A549 (cell line): ENCODE measurements at regions not wholly inside any gene's neighbourhood (a gene's known extent, or its start where the extent isn't known, plus 50 kb on each side); places are given as distances from the start of the nearest gene placed in this dataset.

Experiments used
- ATAC-seq, 2 experiments: fragments of 200-7000 bp in 1 of 2; fragments of >200 bp in 1 of 2; cut with Nextera tagmentation in 1 of 2; cut with Tn5 transposase in 1 of 2; 3 replicates each; pipeline versions ENCODE4 v1.8.0 to v1.9.1; 2018 to 2020; ENCODE audit warnings: mild to moderate bottlenecking in 1 of 2, moderate library complexity in 1 of 2
- CTCF ChIA-PET: fragments of 300-600 bp; sonication (Branson Sonifier 250); formaldehyde crosslinking; extraction: SDS; loops from one replicate; lab custom pipeline; 2021; ENCODE audit warnings: antibody characterized with exemption, inconsistent platforms; lab: Yijun Ruan, JAX
- POLR2A ChIA-PET: fragments of 350-600 bp; formaldehyde crosslinking; extraction: SDS; loops from one replicate; lab custom pipeline; 2021; ENCODE audit warnings: antibody characterized with exemption, inconsistent platforms; lab: Yijun Ruan, JAX
- DNase-seq, 2 experiments: peaks; one replicate each; pipeline versions ENCODE4 v3.0.0 to v3.0.0-alpha.2; 2011 to 2016; ENCODE audit warnings: low read depth in 1 of 2, low spot score in 1 of 2
- FAIRE-seq: peaks from 2 replicates; lab custom pipeline; 2011; peaks lifted over from hg19 to GRCh38; lab: Jason Lieb, UNC
- H3K27ac ChIP-seq, 2 experiments: fragments of >200 bp; sonication (Bioruptor Twin); formaldehyde crosslinking; 3 replicates each; pipeline ENCODE4 v1.5.1; 2016 to 2017
- H3K4me1 ChIP-seq: fragments of >200 bp; sonication (Bioruptor Twin); formaldehyde crosslinking; 3 replicates; pipeline ENCODE4 v1.6.1; 2016
- H3K4me2 ChIP-seq: fragments of >200 bp; sonication (Bioruptor Twin); formaldehyde crosslinking; 3 replicates; pipeline ENCODE4 v1.6.1; 2016
- H3K4me3 ChIP-seq: fragments of >200 bp; sonication (Bioruptor Twin); formaldehyde crosslinking; 3 replicates; pipeline ENCODE4 v1.5.1; 2016
- H3K9me3 ChIP-seq: fragments of >200 bp; sonication (Bioruptor Twin); formaldehyde crosslinking; 3 replicates; pipeline ENCODE4 v1.6.1; 2016
- CBX2 ChIP-seq: fragments of 200-600 bp; sonication (generic); IDR thresholded peaks from 2 replicates; pipeline ENCODE4 v1.6.1; 2016; ENCODE audit warnings: low read depth, mild to moderate bottlenecking, borderline replicate concordance
- CEBPB ChIP-seq, 2 experiments: fragments of >200 bp in 1 of 2; sonication (Bioruptor Twin) in 1 of 2; formaldehyde crosslinking in 1 of 2; IDR thresholded peaks; 2 replicates each; pipeline ENCODE4 v1.6.1; 2012 to 2016
- CHD2 ChIP-seq: fragments of 150-350 bp; IDR thresholded peaks from 2 replicates; pipeline ENCODE4 v1.6.1; 2014; ENCODE audit warnings: low read length; ENCODE audit not compliant: partially characterized antibody
- EHMT2 ChIP-seq: fragments of 200-600 bp; sonication (generic); IDR thresholded peaks from 2 replicates; pipeline ENCODE4 v1.6.1; 2016; ENCODE audit warnings: antibody characterized with exemption, low read depth, mild to moderate bottlenecking, moderate library complexity
- ELK1 ChIP-seq: fragments of 150-350 bp; IDR thresholded peaks from 2 replicates; pipeline ENCODE4 v1.6.1; 2014; ENCODE audit warnings: low read depth, mild to moderate bottlenecking, low read length
- FOSB ChIP-seq: fragments of 250-450 bp; sonication (Bioruptor Pico); IDR thresholded peaks from 2 replicates; pipeline ENCODE4 v1.5.0; 2020; ENCODE audit warnings: mild to moderate bottlenecking, moderate library complexity
- FOSL2 ChIP-seq, 2 experiments: fragments of 450-650 bp in 1 of 2; fragments of >200 bp in 1 of 2; sonication (Bioruptor Twin) in 1 of 2; formaldehyde crosslinking; IDR thresholded peaks; 2 replicates each; pipeline versions ENCODE4 v1.5.0 to v1.6.1; 2016 to 2020; ENCODE audit warnings: mild to moderate bottlenecking in 1 of 2, moderate library complexity in 1 of 2
- FOXS1 ChIP-seq: fragments of 250-450 bp; sonication (Bioruptor Pico); IDR thresholded peaks from 2 replicates; pipeline ENCODE4 v1.5.0; 2020; ENCODE audit warnings: mild to moderate bottlenecking, moderate library complexity
- HDAC2 ChIP-seq: fragments of 200-600 bp; sonication (generic); IDR thresholded peaks from 2 replicates; pipeline ENCODE4 v1.6.1; 2016
- HMGXB4 ChIP-seq: fragments of 250-450 bp; sonication (Bioruptor Pico); IDR thresholded peaks from 2 replicates; pipeline ENCODE4 v1.5.0; 2021; ENCODE audit warnings: mild to moderate bottlenecking, moderate library complexity, borderline replicate concordance
- HOXA7 ChIP-seq: fragments of 250-450 bp; sonication (Bioruptor Pico); IDR thresholded peaks from 2 replicates; pipeline ENCODE4 v1.5.0; 2020; ENCODE audit warnings: mild to moderate bottlenecking, moderate library complexity
- HOXB5 ChIP-seq: fragments of 250-450 bp; sonication (Bioruptor Pico); IDR thresholded peaks from 2 replicates; pipeline ENCODE4 v1.5.0; 2020; ENCODE audit warnings: mild to moderate bottlenecking, moderate library complexity
- JUNB ChIP-seq: fragments of >200 bp; sonication (Bioruptor Twin); formaldehyde crosslinking; IDR thresholded peaks from 2 replicates; pipeline ENCODE4 v1.6.1; 2016
- MYC ChIP-seq: IDR thresholded peaks from 2 replicates; pipeline ENCODE4 v1.6.1; 2012; ENCODE audit warnings: mild to moderate bottlenecking, inconsistent platforms, low read length, improper control_type of control experiment, borderline replicate concordance
- NR3C1 ChIP-seq: fragments of >200 bp; sonication (Bioruptor Twin); formaldehyde crosslinking; IDR thresholded peaks from 3 replicates; pipeline ENCODE4 v1.6.1; 2017
- PHF8 ChIP-seq: fragments of 200-600 bp; sonication (generic); IDR thresholded peaks from 2 replicates; pipeline ENCODE4 v1.6.1; 2016; ENCODE audit warnings: low read depth, mild to moderate bottlenecking, antibody characterized with exemption, moderate library complexity, borderline replicate concordance
- RCOR1 ChIP-seq: fragments of 150-350 bp; IDR thresholded peaks from 2 replicates; pipeline ENCODE4 v1.6.1; 2014; ENCODE audit warnings: antibody characterized with exemption, low read length, low read depth
- REST ChIP-seq: fragments of 200-600 bp; sonication (generic); IDR thresholded peaks from 2 replicates; pipeline ENCODE4 v1.6.1; 2016; ENCODE audit warnings: antibody characterized with exemption, mild to moderate bottlenecking, moderate library complexity
- RFX5 ChIP-seq: fragments of 450-650 bp; IDR thresholded peaks from 2 replicates; pipeline ENCODE4 v1.7.1; 2014; ENCODE audit warnings: antibody characterized with exemption, mild to moderate bottlenecking, moderate library complexity
- SMC3 ChIP-seq: fragments of >200 bp; sonication (Bioruptor Twin); formaldehyde crosslinking; IDR thresholded peaks from 3 replicates; pipeline ENCODE4 v1.6.1; 2018; ENCODE audit warnings: inconsistent platforms
- TFCP2L1 ChIP-seq: fragments of 250-450 bp; sonication (Bioruptor Pico); IDR thresholded peaks from 2 replicates; pipeline ENCODE4 v1.5.0; 2021; ENCODE audit warnings: mild to moderate bottlenecking
- TP53 ChIP-seq: fragments of 250-450 bp; sonication (Bioruptor Pico); IDR thresholded peaks from 2 replicates; pipeline ENCODE4 v1.5.0; 2021; ENCODE audit warnings: mild to moderate bottlenecking, moderate library complexity
- ZNF302 ChIP-seq: fragments of 250-450 bp; sonication (Bioruptor Pico); IDR thresholded peaks from 2 replicates; pipeline ENCODE4 v1.9.0; 2021; ENCODE audit warnings: inconsistent platforms, mild to moderate bottlenecking, moderate library complexity
- WGBS: methylation state at CpG from one replicate; pipeline ENCODE4 v1.1.6; 2017; ENCODE audit errors: missing lambda C conversion rate; 5-methylcytosine and 5-hydroxymethylcytosine counted together
- TF ChIP-seq, protein P1 (sequence below): IDR thresholded peaks from 2 replicates; pipeline ENCODE4 v1.6.1; 2012; ENCODE audit warnings: low read depth, borderline replicate concordance

GRCh38 chr5:74252044-74252443 lies 388.5 kb downstream of the ENC1 start:
- ATAC-seq (no peak), FAIRE-seq (no peak), DNase-seq (no peak)
- Histone ChIP-seq H3K4me2 (no peak overlapping the region), H3K9me3 (no peaks in the 10 kb centered on the region), H3K4me1 (peaks cover 7% of the 10 kb centered on the region; the same call in 1 of the 3 replicates), H3K27ac (no peak overlapping the region), H3K4me3 (no peak overlapping the region)
- WGBS: 33% methylated on average over 2 of the region's 2 CpGs
- TF ChIP-seq HOXB5 (CRISPR knock-in tag): no peak
- TF ChIP-seq FOSB (CRISPR knock-in tag): no peak
- no peak for TF ChIP-seq RFX5
- no peak for TF ChIP-seq CEBPB (IDR thresholded peaks at IDR 0.05)
- no peak for TF ChIP-seq MYC
- ChIA-PET CTCF (interaction anchor here (0.7 to 1.7 kb wide), 2 partner anchors 14 to 29 kb away, joined by 3 to 4 read pairs; no protein-coding TSS in a partner anchor), POLR2A (no interaction called here)

DNA sequence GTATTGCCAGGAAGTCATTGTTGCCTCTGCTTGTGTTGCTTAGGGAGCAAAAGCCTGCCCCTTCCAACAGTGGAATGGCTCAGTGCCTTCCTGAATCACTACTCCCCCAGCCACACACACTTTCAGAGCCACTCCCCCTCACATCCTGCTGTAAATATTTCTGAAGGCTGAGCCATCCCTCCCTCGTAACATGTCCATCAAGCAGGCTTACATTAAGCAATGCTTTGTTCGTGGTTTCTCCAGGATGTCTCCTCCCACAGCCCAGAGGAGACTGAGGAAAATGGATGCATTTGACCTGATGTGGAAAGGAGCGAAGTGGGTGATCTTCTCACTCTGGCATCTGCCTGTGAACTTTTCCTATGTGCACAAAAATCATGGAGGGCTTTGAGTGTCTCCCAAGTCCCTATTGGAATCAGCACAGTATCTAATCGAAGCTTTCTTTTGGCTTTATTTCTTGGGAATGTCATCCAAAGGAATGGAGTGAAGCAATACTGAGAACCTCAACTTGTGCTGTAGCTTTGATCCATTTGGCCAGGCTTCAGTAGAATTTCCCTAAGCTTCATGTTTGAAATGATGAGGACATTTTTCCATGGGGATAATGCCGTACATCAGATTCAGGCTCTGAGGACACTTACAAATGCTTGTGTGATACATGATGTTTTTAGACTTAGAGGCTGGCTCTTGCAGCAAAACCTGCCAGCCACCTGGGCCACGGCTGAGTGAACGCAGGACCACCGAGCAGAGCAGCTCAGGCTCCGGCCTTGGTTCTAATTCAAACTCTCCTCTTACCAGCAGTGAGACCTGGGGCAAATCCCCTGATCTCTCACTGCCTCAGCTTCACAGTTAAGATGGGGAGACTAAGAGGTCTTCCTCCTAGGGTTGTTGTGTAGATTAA lies 389.1 kb downstream of the ENC1 start:
- TF ChIP-seq HOXB5 (CRISPR knock-in tag) (no peak), CBX2 (no peak), ELK1 (no peak), HMGXB4 (no peak), PHF8 (no peak), FOXS1 (CRISPR knock-in tag) (no peak), EHMT2 (no peak), TP53 (no peak), HOXA7 (CRISPR knock-in tag) (no peak), JUNB (no peak)
- peak overlapping the region; percentile 20; the same call in 1 of the 3 replicates for H3K4me2 ChIP-seq
- WGBS: 70% methylated on average over 9 of the region's 9 CpGs
- H3K4me3 ChIP-seq: no peak overlapping the region
- FAIRE-seq (no peak), DNase-seq (peak in 1 of 2 experiments; percentile 57), ATAC-seq (peak; percentile 54 to 71; a peak in 5 of 6 replicates)
- ChIA-PET POLR2A (no interaction called here), CTCF (interaction anchor here (0.7 to 1.7 kb wide), 2 partner anchors 14 to 28 kb away, joined by 3 to 4 read pairs; no protein-coding TSS in a partner anchor)
- H3K4me1 ChIP-seq: peaks cover 7% of the 10 kb centered on the region; the same call in 1 of the 3 replicates
- H3K9me3 ChIP-seq: no peaks in the 10 kb centered on the region
- peak overlapping the region in 1 of 2 experiments; percentile 31; a peak in 1 of 6 replicates for H3K27ac ChIP-seq

- H3K27ac ChIP-seq: no peak overlapping the region; a peak in 1 of 6 replicates
- no peak overlapping the region for H3K4me3 ChIP-seq
- H3K4me1 ChIP-seq: peaks cover 7% of the 10 kb centered on the region; the same call in 1 of the 3 replicates
- DNase-seq (no peak), ATAC-seq (peak in 1 of 2 experiments; percentile 47; a peak in 1 of 6 replicates), FAIRE-seq (no peak)
- no peaks in the 10 kb centered on the region for H3K9me3 ChIP-seq
- H3K4me2 ChIP-seq: 0 out of 3 replicates have a peak overlapping the region, but pooled peaks have one; percentile 20
- ChIA-PET POLR2A (no interaction called here), CTCF (interaction anchor here (0.9 kb wide), 1 partner anchor 9 kb away, joined by 3 read pairs; no protein-coding TSS in a partner anchor)
- whole genome bisulfite sequencing: 72% methylated on average over 6 of the region's 6 CpGs
- TF ChIP-seq ZNF302 (no peak), HDAC2 (no peak), REST (no peak), SMC3 (no peak), RCOR1 (no peak), NR3C1 (no peak), CHD2 (no peak), PHF8 (no peak), RFX5 (no peak), TFCP2L1 (CRISPR knock-in tag) (no peak), FOSL2 (IDR thresholded peaks at IDR 0.05) (no peak), FOSL2 (CRISPR knock-in tag; IDR thresholded peaks at IDR 0.05) (no peak)
- TF ChIP-seq, protein P1, sequence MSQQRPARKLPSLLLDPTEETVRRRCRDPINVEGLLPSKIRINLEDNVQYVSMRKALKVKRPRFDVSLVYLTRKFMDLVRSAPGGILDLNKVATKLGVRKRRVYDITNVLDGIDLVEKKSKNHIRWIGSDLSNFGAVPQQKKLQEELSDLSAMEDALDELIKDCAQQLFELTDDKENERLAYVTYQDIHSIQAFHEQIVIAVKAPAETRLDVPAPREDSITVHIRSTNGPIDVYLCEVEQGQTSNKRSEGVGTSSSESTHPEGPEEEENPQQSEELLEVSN: no peak
These were observed 390.0 kb downstream of the ENC1 start for GRCh38 chr5:74250304-74251102.
